ENCODE measurements at regions not wholly inside any gene's neighbourhood (a gene's known extent, or its start where the extent isn't known, plus 50 kb on each side); places are given as distances from the start of the nearest gene placed in this dataset.

DNA sequence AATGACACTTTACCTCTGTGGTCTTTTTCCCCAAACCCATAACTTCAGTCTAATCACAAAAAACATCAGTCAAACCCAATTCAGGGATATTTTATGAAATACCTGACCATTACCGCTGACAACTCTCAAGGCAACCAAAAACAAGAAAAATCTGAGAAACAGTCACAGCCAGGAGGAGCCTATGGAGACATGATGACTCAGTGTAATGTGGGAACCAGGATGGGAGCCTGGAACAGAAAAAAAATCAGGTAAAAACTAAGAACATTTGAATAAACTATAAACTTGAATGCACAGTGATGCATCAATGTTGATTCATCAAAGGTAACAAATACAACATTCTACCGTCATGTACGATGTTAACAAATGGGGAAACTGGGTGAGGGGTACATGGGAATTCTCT is 84.1 kb upstream of the TSHZ2 start:
- Histone ChIP-seq H3K4me3 (ENCODE audit: low read depth, low read length) (no peak overlapping the region), H3K27ac (ENCODE audit: low read depth, low read length) (no peak overlapping the region), H3K9me3 (ENCODE audit: control insufficient read depth, insufficient read depth, low read length) (no peaks in the 10 kb centered on the region), H3K27me3 (ENCODE audit: control insufficient read depth, insufficient read depth, low read length) (no peaks in the 10 kb centered on the region)
- no peak for DNase-seq (ENCODE audit: low read depth, low spot score)
- POLR2A ChIA-PET, result no interaction called here
- TF ChIP-seq, protein P1, sequence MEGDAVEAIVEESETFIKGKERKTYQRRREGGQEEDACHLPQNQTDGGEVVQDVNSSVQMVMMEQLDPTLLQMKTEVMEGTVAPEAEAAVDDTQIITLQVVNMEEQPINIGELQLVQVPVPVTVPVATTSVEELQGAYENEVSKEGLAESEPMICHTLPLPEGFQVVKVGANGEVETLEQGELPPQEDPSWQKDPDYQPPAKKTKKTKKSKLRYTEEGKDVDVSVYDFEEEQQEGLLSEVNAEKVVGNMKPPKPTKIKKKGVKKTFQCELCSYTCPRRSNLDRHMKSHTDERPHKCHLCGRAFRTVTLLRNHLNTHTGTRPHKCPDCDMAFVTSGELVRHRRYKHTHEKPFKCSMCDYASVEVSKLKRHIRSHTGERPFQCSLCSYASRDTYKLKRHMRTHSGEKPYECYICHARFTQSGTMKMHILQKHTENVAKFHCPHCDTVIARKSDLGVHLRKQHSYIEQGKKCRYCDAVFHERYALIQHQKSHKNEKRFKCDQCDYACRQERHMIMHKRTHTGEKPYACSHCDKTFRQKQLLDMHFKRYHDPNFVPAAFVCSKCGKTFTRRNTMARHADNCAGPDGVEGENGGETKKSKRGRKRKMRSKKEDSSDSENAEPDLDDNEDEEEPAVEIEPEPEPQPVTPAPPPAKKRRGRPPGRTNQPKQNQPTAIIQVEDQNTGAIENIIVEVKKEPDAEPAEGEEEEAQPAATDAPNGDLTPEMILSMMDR (IDR thresholded peaks at IDR 0.05; ENCODE audit: low read depth, low read length), result no peak
- CTCF ChIA-PET, result no interaction called here

DNA sequence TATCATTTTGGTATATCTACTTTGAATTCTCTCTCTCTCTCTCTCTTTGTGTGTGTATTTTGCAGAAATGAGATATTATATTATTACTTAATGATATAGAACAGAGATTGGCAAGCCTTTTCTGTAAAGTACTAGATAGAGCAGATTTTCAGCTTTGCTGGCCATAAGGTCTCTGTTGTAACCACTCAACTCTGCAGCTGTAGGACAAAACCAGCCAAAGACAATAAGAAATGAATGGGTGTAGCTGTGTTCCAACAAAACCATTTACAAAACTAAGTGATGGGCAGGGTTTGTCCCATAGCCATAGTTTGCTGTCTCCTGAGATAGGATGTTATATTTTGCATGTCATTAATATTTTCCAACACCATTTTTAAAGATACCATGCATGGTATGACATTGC is 91.2 kb upstream of the TSHZ2 start:
- POLR2A ChIA-PET, result no interaction called here
- TF ChIP-seq, protein P1 (IDR thresholded peaks at IDR 0.05; ENCODE audit: low read depth, low read length), result no peak
- Histone ChIP-seq H3K27me3 (ENCODE audit: control insufficient read depth, insufficient read depth, low read length) (no peaks in the 10 kb centered on the region), H3K4me3 (ENCODE audit: low read depth, low read length) (no peak overlapping the region), H3K9me3 (ENCODE audit: control insufficient read depth, insufficient read depth, low read length) (no peaks in the 10 kb centered on the region), H3K27ac (ENCODE audit: low read depth, low read length) (no peak overlapping the region)
- CTCF ChIA-PET, result no interaction called here
- DNase-seq (ENCODE audit: low read depth, low spot score), result no peak

- no peak overlapping the region for H3K4me3 ChIP-seq (ENCODE audit: low read depth, low read length)
- POLR2A ChIA-PET, result no interaction called here
- H3K27me3 ChIP-seq (ENCODE audit: control insufficient read depth, insufficient read depth, low read length), result no peaks in the 10 kb centered on the region
- TF ChIP-seq, protein P1 (IDR thresholded peaks at IDR 0.05; ENCODE audit: low read depth, low read length), result no peak
- no peak for DNase-seq (ENCODE audit: low read depth, low spot score)
- CTCF ChIA-PET, result no interaction called here
- H3K9me3 ChIP-seq (ENCODE audit: control insufficient read depth, insufficient read depth, low read length), result no peaks in the 10 kb centered on the region
- no peak overlapping the region for H3K27ac ChIP-seq (ENCODE audit: low read depth, low read length)
Measured at GRCh38 chr20:52880259-52880658, 91.9 kb upstream of the TSHZ2 start.

DNA sequence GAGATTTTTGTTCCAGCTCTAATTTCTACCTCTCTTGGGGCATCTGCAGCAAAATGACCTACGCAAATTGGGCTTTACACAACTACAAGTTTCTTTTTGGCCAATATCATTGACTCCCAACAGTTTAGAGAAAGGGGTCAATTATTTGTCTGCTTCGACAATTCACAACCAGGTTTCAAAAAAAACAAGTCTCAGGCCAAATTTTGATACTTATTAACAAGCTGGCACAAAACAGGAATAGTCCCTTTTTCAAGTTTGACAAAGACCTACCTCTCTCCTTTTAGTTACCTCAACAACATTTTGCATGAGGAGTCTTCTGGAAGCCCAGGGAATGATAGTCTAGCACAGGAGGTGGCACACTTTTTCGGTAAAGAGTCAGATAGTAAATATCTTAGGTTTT is 97.9 kb upstream of the TSHZ2 start:
- H3K27ac ChIP-seq (ENCODE audit: low read depth, low read length), result no peak overlapping the region
- DNase-seq (ENCODE audit: low read depth, low spot score), result no peak
- TF ChIP-seq, protein P1 (IDR thresholded peaks at IDR 0.05; ENCODE audit: low read depth, low read length), result no peak
- CTCF ChIA-PET, result no interaction called here
- POLR2A ChIA-PET, result no interaction called here
- H3K9me3 ChIP-seq (ENCODE audit: control insufficient read depth, insufficient read depth, low read length), result no peaks in the 10 kb centered on the region
- H3K27me3 ChIP-seq (ENCODE audit: control insufficient read depth, insufficient read depth, low read length), result no peaks in the 10 kb centered on the region
- no peak overlapping the region for H3K4me3 ChIP-seq (ENCODE audit: low read depth, low read length)

- ChIA-PET POLR2A (no interaction called here), CTCF (no interaction called here)
- H3K27ac ChIP-seq (ENCODE audit: low read depth, low read length), result no peak overlapping the region
- H3K4me3 ChIP-seq (ENCODE audit: low read depth, low read length), result no peak overlapping the region
- H3K27me3 ChIP-seq (ENCODE audit: control insufficient read depth, insufficient read depth, low read length), result no peaks in the 10 kb centered on the region
- no peak for DNase-seq (ENCODE audit: low read depth, low spot score)
- no peaks in the 10 kb centered on the region for H3K9me3 ChIP-seq (ENCODE audit: control insufficient read depth, insufficient read depth, low read length)
- TF ChIP-seq, protein P1 (IDR thresholded peaks at IDR 0.05; ENCODE audit: low read depth, low read length), result no peak
Measured at GRCh38 chr20:52869698-52870501, 102.3 kb upstream of the TSHZ2 start.

Data from AG04450 (cell line).